ENCODE measurements at regions not wholly inside any gene's neighbourhood (a gene's known extent, or its start where the extent isn't known, plus 50 kb on each side); places are given as distances from the start of the nearest gene placed in this dataset.

GRCh38 chr3:18295171-18295920 lies 129.8 kb downstream of the SATB1 start:
- peak in 1 of 5 donors; percentile 34 for DNase-seq

- no peak for DNase-seq
These were observed 135.0 kb downstream of the SATB1 start for GRCh38 chr3:18290157-18290556.

- no peak for DNase-seq
These were observed 136.9 kb downstream of the SATB1 start for GRCh38 chr3:18288243-18288642.

- no peak for DNase-seq
These were observed 140.4 kb downstream of the SATB1 start for GRCh38 chr3:18284716-18285115.

GRCh38 chr3:18283680-18284079 lies 141.5 kb downstream of the SATB1 start:
- no peak for DNase-seq

- no peak for DNase-seq
These were observed 142.6 kb downstream of the SATB1 start for GRCh38 chr3:18282507-18282906.

GRCh38 chr3:18279226-18279737 lies 145.9 kb downstream of the SATB1 start:
- DNase-seq, result no peak

GRCh38 chr3:18264853-18265252 lies 160.3 kb downstream of the SATB1 start:
- no peak for DNase-seq

- no peak for DNase-seq
These were observed 160.8 kb downstream of the SATB1 start for GRCh38 chr3:18264361-18264760.

GRCh38 chr3:18258492-18258891 lies 166.6 kb downstream of the SATB1 start:
- DNase-seq, result no peak

GRCh38 chr3:18252578-18252977 lies 172.6 kb downstream of the SATB1 start:
- DNase-seq, result no peak

- no peak for DNase-seq
These were observed 174.1 kb downstream of the SATB1 start for GRCh38 chr3:18250991-18251390.

- DNase-seq, result no peak
These were observed 176.0 kb downstream of the SATB1 start for GRCh38 chr3:18249126-18249525.

- no peak for DNase-seq
These were observed 177.3 kb downstream of the SATB1 start for GRCh38 chr3:18247776-18248310.

- DNase-seq, result no peak
These were observed 177.9 kb downstream of the SATB1 start for GRCh38 chr3:18247139-18247695.

GRCh38 chr3:18246336-18247060 lies 178.6 kb downstream of the SATB1 start:
- no peak for DNase-seq

- DNase-seq, result peak in 1 of 5 donors; percentile 54
These were observed 179.4 kb downstream of the SATB1 start for GRCh38 chr3:18245721-18246120.

- DNase-seq, result no peak
These were observed 183.3 kb downstream of the SATB1 start for GRCh38 chr3:18241837-18242236.

GRCh38 chr3:18239674-18240073 lies 185.5 kb downstream of the SATB1 start:
- no peak for DNase-seq

- no peak for DNase-seq
These were observed 186.3 kb downstream of the SATB1 start for GRCh38 chr3:18238746-18239331.

- DNase-seq, result no peak
These were observed 186.8 kb downstream of the SATB1 start for GRCh38 chr3:18238332-18238731.

- peak in 1 of 5 donors; percentile 55 for DNase-seq
These were observed 187.7 kb downstream of the SATB1 start for GRCh38 chr3:18237251-18238005.
